ENCODE measurements at regions not wholly inside any gene's neighbourhood (a gene's known extent, or its start where the extent isn't known, plus 50 kb on each side); places are given as distances from the start of the nearest gene placed in this dataset.

GRCh38 chr2:10239561-10239967 lies 63.1 kb upstream of the HPCAL1 start:
- no peak for DNase-seq

GRCh38 chr2:10240161-10240681 lies 62.5 kb upstream of the HPCAL1 start:
- DNase-seq, result no peak

GRCh38 chr2:10240911-10241610 lies 61.6 kb upstream of the HPCAL1 start:
- DNase-seq, result no peak

GRCh38 chr2:10241641-10242430 lies 60.9 kb upstream of the HPCAL1 start:
- no peak for DNase-seq

- DNase-seq, result no peak
Measured at GRCh38 chr2:10242451-10242850, 60.3 kb upstream of the HPCAL1 start.

GRCh38 chr2:10242998-10243925 lies 59.4 kb upstream of the HPCAL1 start:
- no peak for DNase-seq

GRCh38 chr2:10243926-10244270 lies 58.8 kb upstream of the HPCAL1 start:
- no peak for DNase-seq

- no peak for DNase-seq
Measured at GRCh38 chr2:10245021-10245420, 57.7 kb upstream of the HPCAL1 start.

GRCh38 chr2:10245661-10246060 lies 57.0 kb upstream of the HPCAL1 start:
- DNase-seq, result no peak

- DNase-seq, result no peak
Measured at GRCh38 chr2:10246370-10246769, 56.3 kb upstream of the HPCAL1 start.

GRCh38 chr2:10246831-10247230 lies 55.9 kb upstream of the HPCAL1 start:
- DNase-seq, result no peak

- DNase-seq, result no peak
Measured at GRCh38 chr2:10249798-10250197, 52.9 kb upstream of the HPCAL1 start.

GRCh38 chr2:10252224-10252623 lies 50.5 kb upstream of the HPCAL1 start:
- no peak for DNase-seq

GRCh38 chr2:10252661-10253060 lies 50.0 kb upstream of the HPCAL1 start:
- DNase-seq, result no peak

Measured in NCI-H524 (cell line).